OCI-LY3 (cell line): ENCODE measurements at regions not wholly inside any gene's neighbourhood (a gene's known extent, or its start where the extent isn't known, plus 50 kb on each side); places are given as distances from the start of the nearest gene placed in this dataset.

Experiments
- EZH2phosphoT487 ChIP-seq: fragments of 200-600 bp; shearing (Covaris generic); IDR thresholded peaks from 2 replicates; pipeline ENCODE4 v1.6.1; 2018; ENCODE audit warnings: antibody characterized with exemption, mixed run types, low read depth
- TF ChIP-seq, protein P1 (sequence below): fragments of 200-600, 300-600 bp; sonication (generic); IDR thresholded peaks from 2 replicates; pipeline ENCODE4 v1.5.1; 2014; ENCODE audit warnings: antibody characterized with exemption, low read length, low read depth

DNA sequence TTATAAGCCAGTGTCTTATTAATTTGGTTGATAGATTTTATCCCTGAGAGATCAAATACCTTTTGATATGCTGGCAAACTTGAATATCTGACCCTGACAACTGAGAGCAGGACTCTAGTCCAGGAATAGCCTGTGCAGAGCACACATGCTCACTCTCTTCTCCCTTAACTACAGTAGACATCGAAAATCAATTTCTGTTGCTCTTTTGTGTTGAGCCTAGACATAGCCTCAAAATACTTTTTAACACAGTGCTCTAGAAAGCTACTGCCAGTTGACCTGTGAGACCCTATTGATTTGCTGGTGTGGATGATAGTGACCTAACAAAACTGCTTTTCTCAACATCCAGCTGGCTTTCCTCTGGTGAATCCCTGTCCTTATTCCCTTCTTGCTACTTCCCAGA is 86.4 kb upstream of the ANKRD28 start:
- TF ChIP-seq, protein P1, sequence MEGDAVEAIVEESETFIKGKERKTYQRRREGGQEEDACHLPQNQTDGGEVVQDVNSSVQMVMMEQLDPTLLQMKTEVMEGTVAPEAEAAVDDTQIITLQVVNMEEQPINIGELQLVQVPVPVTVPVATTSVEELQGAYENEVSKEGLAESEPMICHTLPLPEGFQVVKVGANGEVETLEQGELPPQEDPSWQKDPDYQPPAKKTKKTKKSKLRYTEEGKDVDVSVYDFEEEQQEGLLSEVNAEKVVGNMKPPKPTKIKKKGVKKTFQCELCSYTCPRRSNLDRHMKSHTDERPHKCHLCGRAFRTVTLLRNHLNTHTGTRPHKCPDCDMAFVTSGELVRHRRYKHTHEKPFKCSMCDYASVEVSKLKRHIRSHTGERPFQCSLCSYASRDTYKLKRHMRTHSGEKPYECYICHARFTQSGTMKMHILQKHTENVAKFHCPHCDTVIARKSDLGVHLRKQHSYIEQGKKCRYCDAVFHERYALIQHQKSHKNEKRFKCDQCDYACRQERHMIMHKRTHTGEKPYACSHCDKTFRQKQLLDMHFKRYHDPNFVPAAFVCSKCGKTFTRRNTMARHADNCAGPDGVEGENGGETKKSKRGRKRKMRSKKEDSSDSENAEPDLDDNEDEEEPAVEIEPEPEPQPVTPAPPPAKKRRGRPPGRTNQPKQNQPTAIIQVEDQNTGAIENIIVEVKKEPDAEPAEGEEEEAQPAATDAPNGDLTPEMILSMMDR, result no peak
- TF ChIP-seq EZH2phosphoT487, result no peak
